ENCODE measurements at regions not wholly inside any gene's neighbourhood (a gene's known extent, or its start where the extent isn't known, plus 50 kb on each side); places are given as distances from the start of the nearest gene placed in this dataset.

DNA sequence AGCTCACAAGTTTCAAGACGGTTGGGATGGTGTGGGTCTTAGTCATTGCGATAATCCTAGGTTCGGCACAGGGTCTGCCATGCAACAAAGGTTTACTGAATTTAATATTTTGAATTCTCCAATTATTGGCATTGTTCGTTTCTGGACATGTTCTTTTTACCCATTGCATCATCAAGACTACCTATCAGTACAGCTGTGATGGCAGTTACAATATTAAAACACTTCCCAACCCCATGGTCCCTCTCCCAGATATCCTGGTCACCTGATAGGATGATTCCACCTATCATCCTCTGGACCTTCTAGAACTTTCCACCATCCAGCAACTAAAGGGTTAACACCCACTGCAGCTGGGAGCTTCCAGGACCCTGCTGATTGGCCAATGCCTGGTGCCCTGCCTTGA lies 377.8 kb upstream of the PRKCQ start (continued):
- TF ChIP-seq, protein P1, sequence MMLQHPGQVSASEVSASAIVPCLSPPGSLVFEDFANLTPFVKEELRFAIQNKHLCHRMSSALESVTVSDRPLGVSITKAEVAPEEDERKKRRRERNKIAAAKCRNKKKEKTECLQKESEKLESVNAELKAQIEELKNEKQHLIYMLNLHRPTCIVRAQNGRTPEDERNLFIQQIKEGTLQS (IDR thresholded peaks at IDR 0.05) = peak; percentile 70
- TF ChIP-seq, protein P1 (CRISPR knock-in tag; conservative IDR thresholded peaks at IDR 0.05) = no peak
- no peak for TF ChIP-seq CCNT2 (IDR thresholded peaks at IDR 0.05; ENCODE audit: borderline replicate concordance, extremely low read depth, insufficient read length, low read depth, low read length)
- TF ChIP-seq ZNF655 (CRISPR knock-in tag; IDR thresholded peaks at IDR 0.05) = no peak
- peak; percentile 37; the same call in 1 of the 2 replicates for TF ChIP-seq CEBPB (tag; IDR thresholded peaks at IDR 0.05)

DNA sequence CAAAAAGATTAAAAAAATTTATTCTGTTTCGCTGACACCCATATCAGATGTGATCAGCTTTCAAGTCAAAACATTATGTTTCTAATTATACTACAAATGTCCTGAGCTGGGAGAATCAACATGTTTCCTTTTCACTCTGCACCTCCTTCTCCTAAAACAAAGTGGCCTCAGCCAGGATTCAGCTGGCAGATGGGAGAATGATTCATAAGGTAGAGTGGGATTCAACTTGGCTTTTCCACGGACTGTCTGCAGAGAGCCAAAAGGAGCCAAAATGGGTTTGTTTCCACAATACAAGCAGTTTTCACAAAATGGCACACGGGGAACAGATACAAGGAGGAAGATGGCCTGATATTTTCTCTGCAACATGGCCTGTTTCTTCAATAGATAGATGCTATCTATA lies 376.5 kb upstream of the PRKCQ start:
- Histone ChIP-seq H3K27ac (ENCODE audit: extremely low read depth, low read depth, low read length) (no peak overlapping the region), H3K9ac (ENCODE audit: insufficient read depth in 1 of 2, low read depth in 2 of 2, low read length in 2 of 2) (no peak overlapping the region), H4K20me1 (replicated peaks; ENCODE audit: control insufficient read depth, insufficient read depth, low read length) (no peaks in the 10 kb centered on the region), H3K36me3 (ENCODE audit: control insufficient read depth, insufficient read depth, low read length) (no peaks in the 10 kb centered on the region), H3K27me3 (ENCODE audit: control insufficient read depth in 2 of 2, insufficient read depth in 2 of 2, low read length in 2 of 2) (no peaks in the 10 kb centered on the region), H3K4me3 (no peak overlapping the region), H2AFZ (ENCODE audit: low read depth, low read length) (no peak overlapping the region), H3K79me2 (ENCODE audit: control insufficient read depth, insufficient read depth, low read length) (no peaks in the 10 kb centered on the region), H3K9me3 (replicated peaks; ENCODE audit: control insufficient read depth, insufficient read depth, low read depth, low read length) (no peaks in the 10 kb centered on the region), H3K4me2 (ENCODE audit: insufficient read depth, low read length) (no peak overlapping the region), H3K9me1 (ENCODE audit: control insufficient read depth, insufficient read depth, low read length) (no peaks in the 10 kb centered on the region), H3K4me1 (replicated peaks in 1 of 2; ENCODE audit: control insufficient read depth in 2 of 2, insufficient read depth in 2 of 2, low read length in 2 of 2) (peaks cover 0 to 4% of the 10 kb centered on the region in 2 experiments; a peak in 1 of 5 replicates)
- intact Hi-C loops (cut with micrococcal nuclease) (no loop called here), in situ Hi-C loops (cut with MboI) (no loop called here)
- ATAC-seq = no peak
- no peak for DNase-seq (ENCODE audit: extremely low read depth in 1 of 4, low spot score in 3 of 4)
- POLR2A ChIA-PET = no interaction called here
- CTCF ChIA-PET (ENCODE audit: low intra/inter-chr PET ratio) = no interaction called here
- BruUV-seq (replicated peaks) = no TSS peak
- no peak for FAIRE-seq
- 16% methylated on average over 3 of the region's 3 CpGs for WGBS (ENCODE audit: insufficient coverage, low coverage, missing lambda C conversion rate)
- TF ChIP-seq ZNF408 (CRISPR knock-in tag; IDR thresholded peaks at IDR 0.05; ENCODE audit: low read depth) (no peak), ESRRA (IDR thresholded peaks at IDR 0.05; ENCODE audit: borderline replicate concordance, low read depth) (no peak), ZNF785 (CRISPR knock-in tag; IDR thresholded peaks at IDR 0.05) (no peak), SMAD1 (IDR thresholded peaks at IDR 0.05; ENCODE audit: low read depth, low read length, partially characterized antibody) (no peak), ZNF707 (CRISPR knock-in tag; conservative IDR thresholded peaks at IDR 0.05) (no peak), POLR2H (tag; IDR thresholded peaks at IDR 0.05; ENCODE audit: low read depth) (no peak), TRIM24 (IDR thresholded peaks at IDR 0.05) (no peak), ARID1B (IDR thresholded peaks at IDR 0.05) (no peak), CTCF (IDR thresholded peaks at IDR 0.05 in 2 of 3, conservative IDR thresholded peaks at IDR 0.05 in 1 of 3; ENCODE audit: insufficient read depth in 2 of 3, low read depth in 1 of 3, low read length in 3 of 3) (no peak), ZNF696 (CRISPR knock-in tag; conservative IDR thresholded peaks at IDR 0.05) (no peak)
- TF ChIP-seq, protein P2, sequence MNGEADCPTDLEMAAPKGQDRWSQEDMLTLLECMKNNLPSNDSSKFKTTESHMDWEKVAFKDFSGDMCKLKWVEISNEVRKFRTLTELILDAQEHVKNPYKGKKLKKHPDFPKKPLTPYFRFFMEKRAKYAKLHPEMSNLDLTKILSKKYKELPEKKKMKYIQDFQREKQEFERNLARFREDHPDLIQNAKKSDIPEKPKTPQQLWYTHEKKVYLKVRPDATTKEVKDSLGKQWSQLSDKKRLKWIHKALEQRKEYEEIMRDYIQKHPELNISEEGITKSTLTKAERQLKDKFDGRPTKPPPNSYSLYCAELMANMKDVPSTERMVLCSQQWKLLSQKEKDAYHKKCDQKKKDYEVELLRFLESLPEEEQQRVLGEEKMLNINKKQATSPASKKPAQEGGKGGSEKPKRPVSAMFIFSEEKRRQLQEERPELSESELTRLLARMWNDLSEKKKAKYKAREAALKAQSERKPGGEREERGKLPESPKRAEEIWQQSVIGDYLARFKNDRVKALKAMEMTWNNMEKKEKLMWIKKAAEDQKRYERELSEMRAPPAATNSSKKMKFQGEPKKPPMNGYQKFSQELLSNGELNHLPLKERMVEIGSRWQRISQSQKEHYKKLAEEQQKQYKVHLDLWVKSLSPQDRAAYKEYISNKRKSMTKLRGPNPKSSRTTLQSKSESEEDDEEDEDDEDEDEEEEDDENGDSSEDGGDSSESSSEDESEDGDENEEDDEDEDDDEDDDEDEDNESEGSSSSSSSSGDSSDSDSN (IDR thresholded peaks at IDR 0.05; ENCODE audit: borderline replicate concordance in 1 of 2, low read depth in 2 of 2, low read length in 2 of 2) = no peak
